ENCODE measurements at regions not wholly inside any gene's neighbourhood (a gene's known extent, or its start where the extent isn't known, plus 50 kb on each side); places are given as distances from the start of the nearest gene placed in this dataset.
"Not testable (repeated sequence)": the region's sequence is repeated elsewhere in the genome, so short reads cannot be mapped to it uniquely, and the experiment has no call there.

DNA sequence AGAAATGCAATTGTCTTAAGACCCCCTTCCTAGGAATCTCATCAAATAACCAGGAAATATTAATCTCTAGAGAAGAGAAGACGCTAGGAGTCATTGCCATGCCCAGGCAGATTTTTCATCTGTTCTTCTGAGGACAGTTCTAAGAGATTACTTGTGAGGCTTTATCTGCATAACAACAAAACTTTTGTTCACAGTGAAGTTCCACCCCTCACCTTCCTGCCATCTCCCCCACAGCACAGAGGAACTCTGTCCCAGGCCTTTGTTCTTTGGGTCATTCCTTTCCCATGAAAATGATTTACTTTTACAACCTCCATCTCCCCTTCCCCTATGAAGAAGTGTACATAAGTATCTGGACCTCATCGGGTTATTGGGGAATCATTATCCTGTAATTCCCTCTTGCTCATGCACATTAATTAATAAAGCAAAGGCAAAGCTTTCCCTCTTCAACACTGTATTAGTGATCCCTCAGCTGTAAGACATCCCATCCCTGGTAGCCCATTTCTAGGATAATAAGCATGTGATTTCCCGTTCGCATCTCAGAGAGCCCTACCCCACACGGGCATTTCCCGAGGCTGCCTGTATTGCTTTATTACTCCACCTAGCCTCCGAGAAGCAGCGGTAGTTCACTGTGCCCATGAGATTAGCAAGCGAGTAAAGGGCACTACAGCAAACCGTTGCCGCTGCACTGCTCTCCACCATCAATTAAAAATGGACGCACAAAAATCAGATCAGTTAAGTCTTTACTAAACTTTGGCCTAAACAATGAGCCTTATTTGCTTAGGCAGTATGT is 384.4 kb upstream of the CAMK1G start:
- DNase-seq (no peak), ATAC-seq (ENCODE audit: poor library complexity) (no peak)
- H3K9me3 ChIP-seq (ENCODE audit: control insufficient read depth in 1 of 2, insufficient read depth in 1 of 2, low read length in 2 of 2) = peaks cover 9 to 25% of the 10 kb centered on the region in 2 experiments
- Mint-ChIP-seq H3K27me3 (peaks cover 27% of the 10 kb centered on the region), H3K36me3 (ENCODE audit: low read depth) (peaks cover 7% of the 10 kb centered on the region), H3K9me3 (peaks cover 19% of the 10 kb centered on the region), H3K4me3 (no peak overlapping the region), H3K4me1 (ENCODE audit: low read depth) (no peaks in the 10 kb centered on the region), H3K27ac (no peak overlapping the region)
- CTCF ChIA-PET = no interaction called here
- POLR2A ChIA-PET = no interaction called here
- H3K36me3 ChIP-seq (ENCODE audit: insufficient read depth, low read length) = no peaks in the 10 kb centered on the region
- intact Hi-C loops (cut with DNase I, micrococcal nuclease) = no loop called here
- H3K27me3 ChIP-seq (ENCODE audit: control insufficient read depth in 1 of 2, insufficient read depth in 2 of 2, low read length in 2 of 2) = no peaks in the 10 kb centered on the region
- H3K4me1 ChIP-seq (ENCODE audit: insufficient read depth, low read length) = no peaks in the 10 kb centered on the region
- TF ChIP-seq, protein P1, sequence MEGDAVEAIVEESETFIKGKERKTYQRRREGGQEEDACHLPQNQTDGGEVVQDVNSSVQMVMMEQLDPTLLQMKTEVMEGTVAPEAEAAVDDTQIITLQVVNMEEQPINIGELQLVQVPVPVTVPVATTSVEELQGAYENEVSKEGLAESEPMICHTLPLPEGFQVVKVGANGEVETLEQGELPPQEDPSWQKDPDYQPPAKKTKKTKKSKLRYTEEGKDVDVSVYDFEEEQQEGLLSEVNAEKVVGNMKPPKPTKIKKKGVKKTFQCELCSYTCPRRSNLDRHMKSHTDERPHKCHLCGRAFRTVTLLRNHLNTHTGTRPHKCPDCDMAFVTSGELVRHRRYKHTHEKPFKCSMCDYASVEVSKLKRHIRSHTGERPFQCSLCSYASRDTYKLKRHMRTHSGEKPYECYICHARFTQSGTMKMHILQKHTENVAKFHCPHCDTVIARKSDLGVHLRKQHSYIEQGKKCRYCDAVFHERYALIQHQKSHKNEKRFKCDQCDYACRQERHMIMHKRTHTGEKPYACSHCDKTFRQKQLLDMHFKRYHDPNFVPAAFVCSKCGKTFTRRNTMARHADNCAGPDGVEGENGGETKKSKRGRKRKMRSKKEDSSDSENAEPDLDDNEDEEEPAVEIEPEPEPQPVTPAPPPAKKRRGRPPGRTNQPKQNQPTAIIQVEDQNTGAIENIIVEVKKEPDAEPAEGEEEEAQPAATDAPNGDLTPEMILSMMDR (IDR thresholded peaks at IDR 0.05) = no peak
- no peak overlapping the region for H3K27ac ChIP-seq (ENCODE audit: low read depth in 1 of 2, low read length in 2 of 2)
- no peak overlapping the region for H3K4me3 ChIP-seq (ENCODE audit: low read length)

- H3K27me3 Mint-ChIP-seq = peaks cover 34% of the 10 kb centered on the region
- peaks cover 7% of the 10 kb centered on the region for H3K36me3 Mint-ChIP-seq (ENCODE audit: low read depth)
- intact Hi-C loops (cut with DNase I, micrococcal nuclease) = loop anchor here in 1 of 2 experiments (5.0 kb wide), 1 partner anchor 492 kb away; no protein-coding TSS in a partner anchor
- DNase-seq (no peak), ATAC-seq (ENCODE audit: poor library complexity) (no peak)
- no peak overlapping the region for H3K4me3 ChIP-seq (ENCODE audit: low read length)
- H3K4me3 Mint-ChIP-seq = no peak overlapping the region
- TF ChIP-seq, protein P1 (IDR thresholded peaks at IDR 0.05) = no peak
- H3K27me3 ChIP-seq (ENCODE audit: control insufficient read depth in 1 of 2, insufficient read depth in 2 of 2, low read length in 2 of 2) = no peaks in the 10 kb centered on the region
- CTCF ChIA-PET = no interaction called here
- H3K27ac ChIP-seq (ENCODE audit: low read depth in 1 of 2, low read length in 2 of 2) = no peak overlapping the region
- no peaks in the 10 kb centered on the region for H3K4me1 Mint-ChIP-seq (ENCODE audit: low read depth)
- POLR2A ChIA-PET = no interaction called here
- no peaks in the 10 kb centered on the region for H3K4me1 ChIP-seq (ENCODE audit: insufficient read depth, low read length)
- H3K27ac Mint-ChIP-seq = no peak overlapping the region
- no peaks in the 10 kb centered on the region for H3K36me3 ChIP-seq (ENCODE audit: insufficient read depth, low read length)
- peaks cover 18% of the 10 kb centered on the region for H3K9me3 Mint-ChIP-seq
- H3K9me3 ChIP-seq (ENCODE audit: control insufficient read depth in 1 of 2, insufficient read depth in 1 of 2, low read length in 2 of 2) = peaks cover 5 to 24% of the 10 kb centered on the region in 2 experiments
Measured at GRCh38 chr1:209199822-209200221, 383.7 kb upstream of the CAMK1G start.

GRCh38 chr1:209202321-209202720 is 381.2 kb upstream of the CAMK1G start:
- H3K4me1 Mint-ChIP-seq (ENCODE audit: low read depth); ATAC-seq (ENCODE audit: poor library complexity); H3K4me1 ChIP-seq (ENCODE audit: insufficient read depth, low read length); H3K36me3 ChIP-seq (ENCODE audit: insufficient read depth, low read length); H3K4me3 Mint-ChIP-seq; H3K4me3 ChIP-seq (ENCODE audit: low read length); H3K9me3 ChIP-seq (ENCODE audit: control insufficient read depth in 1 of 2, insufficient read depth in 1 of 2, low read length in 2 of 2); H3K27ac Mint-ChIP-seq; H3K27ac ChIP-seq (ENCODE audit: low read depth in 1 of 2, low read length in 2 of 2); H3K9me3 Mint-ChIP-seq; POLR2A ChIA-PET; H3K36me3 Mint-ChIP-seq (ENCODE audit: low read depth); DNase-seq: not testable (repeated sequence)
- H3K27me3 Mint-ChIP-seq = peaks cover 57% of the 10 kb centered on the region
- intact Hi-C loops (cut with DNase I, micrococcal nuclease) = loop anchor here in 1 of 2 experiments (5.0 kb wide), 1 partner anchor 490 kb away; no protein-coding TSS in a partner anchor
- peaks cover 9 to 13% of the 10 kb centered on the region in 2 experiments for H3K27me3 ChIP-seq (ENCODE audit: control insufficient read depth in 1 of 2, insufficient read depth in 2 of 2, low read length in 2 of 2)
- CTCF ChIA-PET = interaction anchor here (0.7 kb wide), 1 partner anchor 17 kb away, joined by 3 read pairs; no protein-coding TSS in a partner anchor
